Osteocyte (in vitro differentiated cells): ENCODE measurements at regions not wholly inside any gene's neighbourhood (a gene's known extent, or its start where the extent isn't known, plus 50 kb on each side); places are given as distances from the start of the nearest gene placed in this dataset.
A peak's percentile ranks its signal among the peaks of the same experiment; 100 is the strongest.

ENCODE experiments used
- DNase-seq: peaks from one replicate; pipeline ENCODE4 v3.0.0; 2021; ENCODE audit warnings: mixed read lengths; ENCODE audit not compliant: unreplicated experiment; ENCODE audit errors: extremely low spot score
- H3K27ac Mint-ChIP-seq: one replicate; pipeline ENCODE4 v1.8.0; 2021; ENCODE audit warnings: mild to moderate bottlenecking, mixed read lengths; ENCODE audit not compliant: unreplicated experiment
- H3K27me3 Mint-ChIP-seq: one replicate; pipeline ENCODE4 v1.8.0; 2021; ENCODE audit warnings: mixed read lengths; ENCODE audit not compliant: unreplicated experiment
- H3K36me3 Mint-ChIP-seq: one replicate; pipeline ENCODE4 v1.8.0; 2021; ENCODE audit warnings: mixed read lengths; ENCODE audit not compliant: unreplicated experiment
- H3K4me1 Mint-ChIP-seq: one replicate; pipeline ENCODE4 v1.8.0; 2021; ENCODE audit warnings: mixed read lengths; ENCODE audit not compliant: unreplicated experiment
- H3K4me3 Mint-ChIP-seq: one replicate; pipeline ENCODE4 v1.8.0; 2021; ENCODE audit warnings: mild to moderate bottlenecking, moderate library complexity, mixed read lengths; ENCODE audit not compliant: unreplicated experiment
- H3K9me3 Mint-ChIP-seq: one replicate; pipeline ENCODE4 v1.8.0; 2021; ENCODE audit warnings: mixed read lengths; ENCODE audit not compliant: unreplicated experiment
- TF ChIP-seq, protein P1 (sequence below): fragments of 200-600 bp; sonication (generic); IDR thresholded peaks from 2 replicates; pipeline ENCODE4 v1.5.0; 2021; ENCODE audit warnings: antibody characterized with exemption, mild to moderate bottlenecking, moderate library complexity

DNA sequence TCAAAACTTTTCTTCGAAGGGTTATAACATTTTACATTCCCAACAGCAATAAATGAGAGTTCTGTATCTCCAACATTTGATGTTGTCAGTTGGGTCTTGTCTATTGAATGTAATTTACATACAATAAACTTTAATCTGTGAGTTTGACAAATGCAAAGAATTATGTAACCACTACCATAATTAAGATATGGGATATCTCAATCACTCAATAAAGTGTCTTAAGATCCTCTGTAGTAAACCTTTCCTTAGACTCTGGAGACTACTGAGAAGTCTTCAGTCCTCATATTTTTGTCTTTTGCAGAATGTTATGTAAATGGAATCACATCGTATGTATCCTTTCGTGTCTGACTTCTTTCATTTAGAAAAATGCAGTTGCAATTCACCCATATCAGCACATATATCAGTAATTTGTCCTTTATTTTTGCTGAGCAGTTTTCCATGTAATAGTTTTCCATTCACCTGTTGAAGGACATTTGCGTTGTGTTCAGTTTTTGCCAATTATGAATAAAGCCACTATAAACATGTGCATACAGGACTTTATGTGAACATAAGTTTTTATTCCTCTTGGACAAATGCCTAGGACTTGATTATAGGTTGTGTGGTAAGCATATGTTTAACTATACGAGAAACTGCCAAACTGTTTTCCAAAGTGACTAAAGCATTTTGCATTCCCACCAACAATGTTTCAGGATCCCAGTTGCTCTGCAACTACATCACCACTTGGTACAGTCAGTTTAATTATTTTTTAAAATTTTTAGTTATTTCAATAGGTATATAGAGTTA, 784.6 kb upstream of the ZNF608 start:
- Mint-ChIP-seq H3K4me1 (peaks cover 23% of the 10 kb centered on the region), H3K9me3 (peaks cover 6% of the 10 kb centered on the region), H3K27me3 (no peaks in the 10 kb centered on the region), H3K4me3 (no peak overlapping the region), H3K36me3 (no peaks in the 10 kb centered on the region), H3K27ac (no peak overlapping the region)
- no peak for DNase-seq
- TF ChIP-seq, protein P1, sequence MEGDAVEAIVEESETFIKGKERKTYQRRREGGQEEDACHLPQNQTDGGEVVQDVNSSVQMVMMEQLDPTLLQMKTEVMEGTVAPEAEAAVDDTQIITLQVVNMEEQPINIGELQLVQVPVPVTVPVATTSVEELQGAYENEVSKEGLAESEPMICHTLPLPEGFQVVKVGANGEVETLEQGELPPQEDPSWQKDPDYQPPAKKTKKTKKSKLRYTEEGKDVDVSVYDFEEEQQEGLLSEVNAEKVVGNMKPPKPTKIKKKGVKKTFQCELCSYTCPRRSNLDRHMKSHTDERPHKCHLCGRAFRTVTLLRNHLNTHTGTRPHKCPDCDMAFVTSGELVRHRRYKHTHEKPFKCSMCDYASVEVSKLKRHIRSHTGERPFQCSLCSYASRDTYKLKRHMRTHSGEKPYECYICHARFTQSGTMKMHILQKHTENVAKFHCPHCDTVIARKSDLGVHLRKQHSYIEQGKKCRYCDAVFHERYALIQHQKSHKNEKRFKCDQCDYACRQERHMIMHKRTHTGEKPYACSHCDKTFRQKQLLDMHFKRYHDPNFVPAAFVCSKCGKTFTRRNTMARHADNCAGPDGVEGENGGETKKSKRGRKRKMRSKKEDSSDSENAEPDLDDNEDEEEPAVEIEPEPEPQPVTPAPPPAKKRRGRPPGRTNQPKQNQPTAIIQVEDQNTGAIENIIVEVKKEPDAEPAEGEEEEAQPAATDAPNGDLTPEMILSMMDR = no peak

DNA sequence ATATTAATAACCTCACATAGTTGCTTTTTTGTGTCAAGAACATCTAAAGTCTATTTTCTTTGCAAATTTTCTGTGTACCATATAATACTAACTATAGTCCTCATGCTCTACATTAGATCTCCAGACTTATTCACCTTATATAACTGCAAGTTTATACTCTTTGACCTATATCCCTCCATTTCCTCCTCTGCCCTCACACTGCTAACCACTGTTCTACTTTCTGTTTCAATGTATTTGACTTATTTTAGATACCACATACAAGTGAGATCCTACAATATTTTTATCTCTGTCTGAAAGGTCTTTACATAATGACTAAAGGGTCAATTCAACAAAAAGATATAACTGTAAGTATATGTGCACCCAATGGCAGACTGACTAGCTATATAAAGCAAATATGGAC, 789.7 kb upstream of the ZNF608 start:
- Mint-ChIP-seq H3K36me3 (peaks cover 9% of the 10 kb centered on the region), H3K9me3 (peaks cover 14% of the 10 kb centered on the region), H3K27me3 (no peaks in the 10 kb centered on the region), H3K27ac (peak overlapping the region; percentile 83), H3K4me1 (peaks cover 21% of the 10 kb centered on the region), H3K4me3 (no peak overlapping the region)
- DNase-seq = no peak
- TF ChIP-seq, protein P1 = no peak

DNA sequence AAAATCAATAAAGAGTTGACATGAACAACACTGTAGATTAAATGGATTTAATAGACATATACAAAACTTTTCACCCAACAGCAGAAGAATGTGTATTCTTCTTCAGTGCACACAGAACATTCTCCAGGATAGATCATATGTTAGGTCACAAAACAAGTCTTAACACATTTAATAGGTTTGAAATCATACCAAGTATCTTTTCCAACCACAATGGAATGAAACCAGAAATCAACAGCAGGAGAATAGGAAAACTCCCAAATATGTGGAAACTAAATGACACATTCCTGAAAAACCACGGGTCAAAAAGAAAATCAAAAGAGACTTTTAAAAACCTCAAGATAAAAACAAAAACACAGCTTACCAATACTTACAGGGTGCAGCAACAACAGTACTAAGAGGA, 790.1 kb upstream of the ZNF608 start:
- Mint-ChIP-seq H3K27me3 (no peaks in the 10 kb centered on the region), H3K4me3 (no peak overlapping the region), H3K27ac (peak overlapping the region; percentile 83), H3K9me3 (peaks cover 14% of the 10 kb centered on the region), H3K36me3 (peaks cover 9% of the 10 kb centered on the region), H3K4me1 (peaks cover 21% of the 10 kb centered on the region)
- TF ChIP-seq, protein P1 = no peak
- DNase-seq = no peak

DNA sequence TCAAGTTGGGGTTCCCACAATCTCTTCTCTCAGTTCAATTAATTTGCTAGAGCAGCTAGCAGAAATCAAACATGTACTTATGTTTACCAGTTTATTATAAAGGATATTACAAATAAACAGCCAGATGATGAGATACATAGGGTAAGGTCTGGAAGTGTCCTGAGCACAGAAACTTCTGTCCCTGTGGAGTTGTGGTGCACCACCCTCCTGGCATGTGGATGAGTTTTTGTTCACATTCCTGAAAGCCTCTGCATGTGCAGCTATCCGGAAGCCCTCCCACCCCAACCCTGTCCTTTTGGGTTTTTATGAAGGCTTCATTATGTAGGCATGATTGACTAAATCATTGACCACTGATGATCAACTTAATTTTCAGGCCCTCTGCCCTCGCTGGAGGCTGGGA, 791.2 kb upstream of the ZNF608 start:
- DNase-seq = no peak
- H3K4me1 Mint-ChIP-seq = peaks cover 21% of the 10 kb centered on the region
- peaks cover 9% of the 10 kb centered on the region for H3K36me3 Mint-ChIP-seq
- no peaks in the 10 kb centered on the region for H3K27me3 Mint-ChIP-seq
- TF ChIP-seq, protein P1 = no peak
- no peak overlapping the region for H3K27ac Mint-ChIP-seq
- no peak overlapping the region for H3K4me3 Mint-ChIP-seq
- peaks cover 14% of the 10 kb centered on the region for H3K9me3 Mint-ChIP-seq

DNA sequence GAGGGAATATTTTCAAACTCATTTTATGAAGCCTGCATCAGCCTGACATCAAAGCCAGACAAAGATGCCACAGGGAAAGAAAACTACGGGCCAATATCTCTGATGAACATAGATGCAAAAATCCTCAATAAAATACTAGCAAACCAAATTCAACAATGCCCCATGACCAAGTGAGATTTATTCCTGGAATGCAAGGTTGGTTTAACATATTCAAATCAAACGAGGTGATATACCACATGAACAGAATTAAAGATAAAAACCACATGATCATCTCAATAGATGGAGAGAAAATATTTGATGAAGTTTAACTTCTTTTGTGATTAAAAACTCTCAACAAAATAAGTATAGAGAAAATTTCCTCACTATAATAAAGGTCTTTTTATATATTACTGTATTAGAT, 792.0 kb upstream of the ZNF608 start:
- Mint-ChIP-seq H3K27me3 (no peaks in the 10 kb centered on the region), H3K9me3 (peaks cover 7% of the 10 kb centered on the region), H3K36me3 (peaks cover 9% of the 10 kb centered on the region), H3K27ac (no peak overlapping the region), H3K4me3 (no peak overlapping the region), H3K4me1 (peaks cover 21% of the 10 kb centered on the region)
- TF ChIP-seq, protein P1 = no peak
- no peak for DNase-seq
